Endothelial cell (in vitro differentiated cells): ENCODE measurements at regions not wholly inside any gene's neighbourhood (a gene's known extent, or its start where the extent isn't known, plus 50 kb on each side); places are given as distances from the start of the nearest gene placed in this dataset.

Experiments
- DNase-seq: peaks from one replicate; pipeline ENCODE4 v3.0.0; 2021; ENCODE audit warnings: low spot score
- H3K27ac Mint-ChIP-seq: one replicate; pipeline ENCODE4 v1.8.0; 2021; ENCODE audit warnings: mixed read lengths, inconsistent platforms; ENCODE audit not compliant: unreplicated experiment
- H3K27me3 Mint-ChIP-seq: one replicate; pipeline ENCODE4 v1.8.0; 2021; ENCODE audit warnings: mild to moderate bottlenecking, moderate library complexity, mixed read lengths, inconsistent platforms; ENCODE audit not compliant: unreplicated experiment
- H3K36me3 Mint-ChIP-seq: one replicate; pipeline ENCODE4 v1.8.0; 2021; ENCODE audit warnings: mild to moderate bottlenecking, low read depth, mixed read lengths, inconsistent platforms; ENCODE audit not compliant: unreplicated experiment
- H3K4me1 Mint-ChIP-seq: one replicate; pipeline ENCODE4 v1.8.0; 2021; ENCODE audit warnings: mild to moderate bottlenecking, mixed read lengths, inconsistent platforms; ENCODE audit not compliant: unreplicated experiment
- H3K4me3 Mint-ChIP-seq: one replicate; pipeline ENCODE4 v1.8.0; 2021; ENCODE audit warnings: mild to moderate bottlenecking, mixed read lengths, inconsistent platforms; ENCODE audit not compliant: unreplicated experiment
- H3K9me3 Mint-ChIP-seq: one replicate; pipeline ENCODE4 v1.8.0; 2021; ENCODE audit warnings: mixed read lengths, inconsistent platforms; ENCODE audit not compliant: unreplicated experiment
- TF ChIP-seq, protein P1 (sequence below): fragments of 200-600 bp; sonication (generic); IDR thresholded peaks from one replicate; pipeline ENCODE4 v1.5.0; 2021; ENCODE audit warnings: antibody characterized with exemption; ENCODE audit not compliant: unreplicated experiment

DNA sequence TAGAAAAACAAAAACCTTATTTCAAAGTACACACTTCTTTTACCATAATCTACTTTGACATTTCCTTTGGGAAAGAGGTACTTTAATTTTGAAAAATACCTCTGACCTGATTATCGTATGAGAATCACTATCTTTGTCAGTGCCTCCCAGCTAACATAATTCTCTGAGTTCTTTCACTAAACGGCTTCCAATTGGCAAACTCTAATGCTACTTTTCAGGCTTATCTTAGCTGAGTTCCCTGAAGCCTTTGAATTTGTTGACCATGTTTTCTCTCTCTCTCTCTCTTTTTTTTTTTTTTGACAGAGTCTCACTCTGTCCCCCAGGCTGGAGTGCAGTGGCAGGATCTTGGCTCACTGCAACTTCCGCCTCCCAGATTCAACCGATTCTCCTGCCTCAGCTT is 312.8 kb downstream of the ZPLD1 start:
- TF ChIP-seq, protein P1, sequence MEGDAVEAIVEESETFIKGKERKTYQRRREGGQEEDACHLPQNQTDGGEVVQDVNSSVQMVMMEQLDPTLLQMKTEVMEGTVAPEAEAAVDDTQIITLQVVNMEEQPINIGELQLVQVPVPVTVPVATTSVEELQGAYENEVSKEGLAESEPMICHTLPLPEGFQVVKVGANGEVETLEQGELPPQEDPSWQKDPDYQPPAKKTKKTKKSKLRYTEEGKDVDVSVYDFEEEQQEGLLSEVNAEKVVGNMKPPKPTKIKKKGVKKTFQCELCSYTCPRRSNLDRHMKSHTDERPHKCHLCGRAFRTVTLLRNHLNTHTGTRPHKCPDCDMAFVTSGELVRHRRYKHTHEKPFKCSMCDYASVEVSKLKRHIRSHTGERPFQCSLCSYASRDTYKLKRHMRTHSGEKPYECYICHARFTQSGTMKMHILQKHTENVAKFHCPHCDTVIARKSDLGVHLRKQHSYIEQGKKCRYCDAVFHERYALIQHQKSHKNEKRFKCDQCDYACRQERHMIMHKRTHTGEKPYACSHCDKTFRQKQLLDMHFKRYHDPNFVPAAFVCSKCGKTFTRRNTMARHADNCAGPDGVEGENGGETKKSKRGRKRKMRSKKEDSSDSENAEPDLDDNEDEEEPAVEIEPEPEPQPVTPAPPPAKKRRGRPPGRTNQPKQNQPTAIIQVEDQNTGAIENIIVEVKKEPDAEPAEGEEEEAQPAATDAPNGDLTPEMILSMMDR: no peak
- no peaks in the 10 kb centered on the region for H3K9me3 Mint-ChIP-seq
- no peak for DNase-seq
- H3K4me3 Mint-ChIP-seq: no peak overlapping the region
- peaks cover 6% of the 10 kb centered on the region for H3K4me1 Mint-ChIP-seq
- no peaks in the 10 kb centered on the region for H3K36me3 Mint-ChIP-seq
- H3K27ac Mint-ChIP-seq: no peak overlapping the region
- H3K27me3 Mint-ChIP-seq: no peaks in the 10 kb centered on the region

DNA sequence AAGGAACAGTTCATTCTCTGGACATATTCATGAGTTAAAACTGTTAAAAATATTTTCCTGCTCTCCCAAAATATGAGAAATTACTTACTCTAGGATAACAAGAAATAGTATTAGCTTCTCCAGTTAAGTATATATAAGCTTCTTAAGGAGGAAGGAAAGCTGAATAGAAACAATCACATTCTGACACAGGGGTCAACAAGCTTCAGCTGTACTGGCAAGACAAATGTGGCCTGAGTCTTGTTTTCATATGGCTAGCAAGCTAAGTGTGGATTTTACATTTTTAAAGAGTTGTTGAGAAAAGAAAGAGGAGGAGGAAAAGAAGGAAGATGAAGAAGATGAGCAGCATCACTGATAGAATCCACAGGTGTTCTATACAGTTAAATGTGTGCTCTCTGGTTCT is 313.8 kb downstream of the ZPLD1 start:
- Mint-ChIP-seq H3K9me3 (no peaks in the 10 kb centered on the region), H3K36me3 (no peaks in the 10 kb centered on the region), H3K27me3 (no peaks in the 10 kb centered on the region), H3K4me1 (peaks cover 3% of the 10 kb centered on the region), H3K4me3 (no peak overlapping the region), H3K27ac (no peak overlapping the region)
- DNase-seq: no peak
- TF ChIP-seq, protein P1: no peak

DNA sequence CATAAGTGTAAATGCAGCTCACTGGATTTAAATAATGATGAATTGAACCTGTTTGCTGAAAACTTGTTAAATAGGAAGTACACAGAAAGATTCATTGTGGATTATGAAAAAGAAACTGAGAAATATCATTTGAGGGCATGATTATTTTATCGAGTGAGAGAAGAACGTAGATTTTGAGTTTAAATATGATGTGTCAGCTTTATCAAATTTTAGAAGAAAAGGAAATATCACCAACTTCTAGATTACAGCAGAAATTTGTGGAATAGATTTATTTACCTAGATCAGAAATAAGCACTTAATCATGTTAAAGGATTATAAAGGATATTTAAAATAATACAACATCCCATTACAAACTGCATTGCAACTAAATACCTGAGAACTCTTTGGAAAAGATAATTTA is 315.5 kb downstream of the ZPLD1 start:
- Mint-ChIP-seq H3K36me3 (no peaks in the 10 kb centered on the region), H3K27me3 (no peaks in the 10 kb centered on the region), H3K4me3 (no peak overlapping the region), H3K4me1 (peaks cover 3% of the 10 kb centered on the region), H3K27ac (no peak overlapping the region), H3K9me3 (no peaks in the 10 kb centered on the region)
- TF ChIP-seq, protein P1: no peak
- no peak for DNase-seq

DNA sequence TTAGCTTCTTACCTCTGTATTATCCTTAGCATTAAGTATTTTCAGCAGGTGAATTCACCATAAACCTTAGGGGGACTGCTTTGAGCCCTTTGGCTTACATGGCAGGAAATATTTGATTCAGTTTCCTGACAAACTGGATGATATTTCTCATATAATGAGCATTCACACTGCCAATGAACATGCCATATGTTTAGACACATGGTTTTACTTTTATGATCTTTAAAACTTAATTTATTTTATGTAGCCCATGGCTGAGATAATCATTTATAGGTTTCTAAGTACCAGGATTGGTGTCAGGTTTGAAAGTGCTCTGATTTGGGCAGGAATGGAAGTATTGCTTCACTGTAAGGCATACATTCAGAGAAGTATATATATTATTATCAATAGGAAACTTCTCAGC is 319.1 kb downstream of the ZPLD1 start:
- no peaks in the 10 kb centered on the region for H3K27me3 Mint-ChIP-seq

DNA sequence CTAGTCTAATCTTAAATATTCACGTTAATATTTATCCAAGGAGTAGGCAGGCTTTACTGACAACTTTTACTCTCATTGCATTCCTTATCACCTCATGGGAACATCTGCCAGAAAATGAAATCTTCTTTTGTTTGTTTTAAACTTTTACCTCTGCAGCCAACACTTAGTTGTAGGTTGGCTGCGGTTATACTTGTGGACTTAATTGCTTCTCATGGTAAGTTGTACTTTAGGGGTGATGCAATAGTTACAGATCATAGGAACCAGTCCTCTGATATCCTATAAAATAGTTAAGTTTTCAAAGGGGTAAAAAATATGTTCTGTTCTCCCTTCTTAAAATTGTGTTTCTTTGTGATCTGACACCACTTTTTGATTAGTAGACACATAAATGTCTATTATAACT is 321.9 kb downstream of the ZPLD1 start:
- Mint-ChIP-seq H3K4me1 (no peaks in the 10 kb centered on the region), H3K27ac (no peak overlapping the region), H3K4me3 (no peak overlapping the region), H3K27me3 (no peaks in the 10 kb centered on the region), H3K36me3 (no peaks in the 10 kb centered on the region), H3K9me3 (no peaks in the 10 kb centered on the region)
- TF ChIP-seq, protein P1: no peak
- DNase-seq: no peak

More for the DNA sequence above, 319.1 kb downstream of the ZPLD1 start:
- TF ChIP-seq, protein P1: no peak
- Mint-ChIP-seq H3K4me1 (no peaks in the 10 kb centered on the region), H3K36me3 (no peaks in the 10 kb centered on the region), H3K9me3 (no peaks in the 10 kb centered on the region), H3K27ac (no peak overlapping the region), H3K4me3 (no peak overlapping the region)
- DNase-seq: no peak
